ENCODE measurements at regions not wholly inside any gene's neighbourhood (a gene's known extent, or its start where the extent isn't known, plus 50 kb on each side); places are given as distances from the start of the nearest gene placed in this dataset.

DNA sequence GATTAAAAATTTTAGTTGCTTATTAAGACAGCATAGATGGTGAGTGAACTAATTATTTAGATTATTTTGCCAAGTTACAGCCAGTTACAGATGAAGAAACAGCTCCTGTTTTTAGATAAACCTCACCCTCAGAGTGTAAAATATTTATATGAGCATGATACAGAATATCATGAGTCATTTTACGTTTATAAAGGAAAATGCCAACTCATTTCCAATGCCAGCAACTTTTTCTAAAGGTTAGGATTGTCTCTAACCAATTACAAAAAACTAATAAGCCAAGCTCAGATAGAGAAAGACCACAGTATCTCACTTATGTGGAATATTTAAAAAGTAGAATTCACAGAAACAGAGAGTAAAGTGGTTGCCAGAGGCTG, 590.1 kb downstream of the LTN1 start:
- H3K36me3 ChIP-seq (ENCODE audit: control insufficient read depth, insufficient read depth, low read length), result no peaks in the 10 kb centered on the region
- no peak for DNase-seq (ENCODE audit: extremely low read depth, insufficient read length)
- no peak for TF ChIP-seq CTCF (IDR thresholded peaks at IDR 0.05; ENCODE audit: insufficient read depth, low read length, poor library complexity, severe bottlenecking)
- H3K27me3 ChIP-seq (replicated peaks; ENCODE audit: control insufficient read depth, insufficient read depth, low read length), result no peaks in the 10 kb centered on the region
- H3K4me3 ChIP-seq (replicated peaks; ENCODE audit: low read depth, low read length), result no peak overlapping the region

DNA sequence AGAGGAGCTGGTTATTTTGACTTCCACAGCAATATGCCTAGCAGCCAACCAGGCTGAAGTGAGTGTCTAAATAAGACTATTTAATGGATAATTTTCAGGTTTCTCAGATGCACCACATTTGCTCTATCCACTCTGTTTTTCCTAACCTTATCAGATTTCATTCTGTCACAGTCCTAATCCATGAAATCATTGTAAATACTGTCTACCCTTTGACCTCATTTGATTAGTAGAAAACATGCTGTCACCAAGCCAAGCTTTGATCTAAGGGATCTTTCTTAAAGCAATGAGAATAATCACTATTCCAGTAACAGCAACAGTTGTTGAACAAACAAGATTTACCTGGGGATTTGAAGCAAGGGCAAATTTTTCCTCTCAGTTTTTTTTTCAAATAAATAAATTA, 595.6 kb downstream of the LTN1 start:
- Histone ChIP-seq H3K4me3 (replicated peaks; ENCODE audit: low read depth, low read length) (no peak overlapping the region), H3K27me3 (replicated peaks; ENCODE audit: control insufficient read depth, insufficient read depth, low read length) (no peaks in the 10 kb centered on the region), H3K36me3 (ENCODE audit: control insufficient read depth, insufficient read depth, low read length) (no peaks in the 10 kb centered on the region)
- no peak for TF ChIP-seq CTCF (IDR thresholded peaks at IDR 0.05; ENCODE audit: insufficient read depth, low read length, poor library complexity, severe bottlenecking)
- no peak for DNase-seq (ENCODE audit: extremely low read depth, insufficient read length)

DNA sequence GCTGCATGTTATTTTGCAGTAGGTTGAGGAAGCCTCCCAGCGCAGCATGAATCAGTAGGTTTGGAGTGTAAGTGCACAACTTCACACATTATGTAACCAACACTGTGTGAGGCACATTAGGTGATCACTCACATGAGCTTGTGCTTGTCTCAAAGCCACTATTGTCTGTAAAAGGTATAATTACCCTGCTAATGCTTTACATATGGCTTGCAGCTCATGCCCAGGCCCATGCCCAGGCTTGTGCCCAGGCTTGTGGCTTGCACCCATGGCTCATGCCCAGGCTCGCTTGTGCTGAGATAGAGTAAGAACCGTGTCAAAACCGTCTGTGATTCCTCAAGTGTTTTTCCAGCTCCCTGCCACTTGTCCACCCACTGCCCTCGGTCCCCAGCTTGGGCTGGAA, 596.3 kb downstream of the LTN1 start:
- no peak for DNase-seq (ENCODE audit: extremely low read depth, insufficient read length)
- no peak for TF ChIP-seq CTCF (IDR thresholded peaks at IDR 0.05; ENCODE audit: insufficient read depth, low read length, poor library complexity, severe bottlenecking)
- Histone ChIP-seq H3K27me3 (replicated peaks; ENCODE audit: control insufficient read depth, insufficient read depth, low read length) (no peaks in the 10 kb centered on the region), H3K4me3 (replicated peaks; ENCODE audit: low read depth, low read length) (no peak overlapping the region), H3K36me3 (ENCODE audit: control insufficient read depth, insufficient read depth, low read length) (no peaks in the 10 kb centered on the region)

DNA sequence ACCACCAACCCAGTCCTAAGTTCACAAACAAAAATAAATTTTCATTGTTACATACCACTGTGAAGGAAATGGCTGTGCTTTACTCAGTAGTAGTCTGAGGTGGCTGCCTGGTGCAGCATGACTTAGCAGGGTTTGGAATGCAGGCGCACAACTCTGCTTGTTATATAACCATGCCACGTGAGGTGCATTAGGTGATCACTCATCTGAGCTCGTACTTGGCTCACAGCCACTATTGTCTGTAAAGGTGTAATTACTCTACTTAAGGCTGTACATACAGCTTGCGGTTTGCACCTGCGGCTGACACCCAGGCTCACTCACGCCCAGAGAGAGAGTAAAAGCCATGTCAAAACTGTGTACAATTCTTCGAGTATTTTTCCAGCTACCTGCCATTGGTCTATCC, 599.4 kb downstream of the LTN1 start:
- TF ChIP-seq CTCF (IDR thresholded peaks at IDR 0.05; ENCODE audit: insufficient read depth, low read length, poor library complexity, severe bottlenecking), result no peak
- H3K4me3 ChIP-seq (replicated peaks; ENCODE audit: low read depth, low read length), result no peak overlapping the region
- no peaks in the 10 kb centered on the region for H3K27me3 ChIP-seq (replicated peaks; ENCODE audit: control insufficient read depth, insufficient read depth, low read length)
- no peak for DNase-seq (ENCODE audit: extremely low read depth, insufficient read length)
- no peaks in the 10 kb centered on the region for H3K36me3 ChIP-seq (ENCODE audit: control insufficient read depth, insufficient read depth, low read length)

GRCh38 chr21:28391938-28392849, 600.5 kb downstream of the LTN1 start:
- H3K27me3 ChIP-seq (replicated peaks; ENCODE audit: control insufficient read depth, insufficient read depth, low read length), result no peaks in the 10 kb centered on the region
- H3K4me3 ChIP-seq (replicated peaks; ENCODE audit: low read depth, low read length), result no peak overlapping the region
- no peak for DNase-seq (ENCODE audit: extremely low read depth, insufficient read length)
- TF ChIP-seq CTCF (IDR thresholded peaks at IDR 0.05; ENCODE audit: insufficient read depth, low read length, poor library complexity, severe bottlenecking), result no peak
- H3K36me3 ChIP-seq (ENCODE audit: control insufficient read depth, insufficient read depth, low read length), result no peaks in the 10 kb centered on the region
